Kidney (tissue), 13 donors: ENCODE measurements at regions not wholly inside any gene's neighbourhood (a gene's known extent, or its start where the extent isn't known, plus 50 kb on each side); places are given as distances from the start of the nearest gene placed in this dataset.

ENCODE experiments used
- DNase-seq, 5 donors: peaks; one replicate each; pipeline ENCODE4 v3.0.0-alpha.2; 2013 to 2020
- FAIRE-seq: peaks from 2 replicates; lab custom pipeline; 2012; peaks lifted over from hg19 to GRCh38; lab: Jason Lieb, UNC
- H3K27ac ChIP-seq, 2 donors: one replicate each; pipeline ENCODE4 v1.7.0; 2013; ENCODE audit warnings: low read depth in 2 of 2, low read length in 2 of 2, inconsistent platforms in 1 of 2
- H3K27me3 ChIP-seq: one replicate; pipeline ENCODE4 v1.7.1; 2013; ENCODE audit warnings: low read length, inconsistent platforms; ENCODE audit not compliant: control insufficient read depth, insufficient read depth
- H3K36me3 ChIP-seq, 3 donors: one replicate each; pipeline versions ENCODE4 v1.7.0 to v1.7.1; 2013; ENCODE audit warnings: low read length in 3 of 3, control low read depth in 1 of 3, inconsistent platforms in 1 of 3; ENCODE audit not compliant: insufficient read depth in 3 of 3, control insufficient read depth in 2 of 3
- H3K4me1 ChIP-seq, 3 donors: one replicate each; pipeline versions ENCODE4 v1.7.0 to v1.7.1; 2013; ENCODE audit warnings: low read length in 3 of 3, inconsistent platforms in 1 of 3, low read depth in 1 of 3; ENCODE audit not compliant: control insufficient read depth in 2 of 3, insufficient read depth in 2 of 3
- H3K4me3 ChIP-seq, 3 donors: one replicate each; pipeline versions ENCODE4 v1.7.0 to v1.8.1; 2013; ENCODE audit warnings: low read length in 3 of 3, control low read depth in 1 of 3, inconsistent platforms in 1 of 3
- H3K9ac ChIP-seq, 3 donors: one replicate each; pipeline versions ENCODE4 v1.7.0 to v1.7.1; 2013; ENCODE audit warnings: low read length in 3 of 3, control low read depth in 1 of 3, inconsistent platforms in 1 of 3
- H3K9me3 ChIP-seq, 3 donors: one replicate each; pipeline versions ENCODE4 v1.7.0 to v1.7.1; 2013; ENCODE audit warnings: low read length in 3 of 3, control low read depth in 1 of 3, inconsistent platforms in 1 of 3; ENCODE audit not compliant: control insufficient read depth in 2 of 3, insufficient read depth in 1 of 3
- CTCF ChIP-seq: IDR thresholded peaks from 3 replicates; pipeline ENCODE4 v1.5.1; 2012; ENCODE audit warnings: mild to moderate bottlenecking, moderate library complexity, borderline replicate concordance; ENCODE audit not compliant: insufficient read depth; ENCODE audit errors: extremely low read depth
- intact Hi-C: fragments of 100-400 bp; cut with DNase I; formaldehyde crosslinking; loops from one replicate; pipeline ENCODE4 v1.11.1; 2022
- donor health status: control.
- donor health status: control.
- donor health status: control.
- donor health status: control.
- donor health status: control.
- donor health status: DM: yes; HTN: yes; CAD: no.
- donor health status: Normal renal cell carcinoma (clear cell type).

- H3K27ac ChIP-seq, result no peak overlapping the region
- H3K4me1 ChIP-seq, result peaks cover 0 to 17% (median 4%) of the 10 kb centered on the region in 3 donors
- DNase-seq (no peak), FAIRE-seq (no peak)
- no peak overlapping the region for H3K9ac ChIP-seq
- no peaks in the 10 kb centered on the region for H3K27me3 ChIP-seq
- TF ChIP-seq CTCF, result no peak
- intact Hi-C loops, result no loop called here
- no peak overlapping the region for H3K4me3 ChIP-seq
- no peaks in the 10 kb centered on the region for H3K9me3 ChIP-seq
- no peaks in the 10 kb centered on the region for H3K36me3 ChIP-seq
Measured at GRCh38 chr7:104961821-104962220, 52.2 kb upstream of the KMT2E start.

- FAIRE-seq (no peak), DNase-seq (no peak)
- no peak overlapping the region for H3K4me3 ChIP-seq
- peak overlapping the region; percentile 27 to 72 for H3K27ac ChIP-seq
- no peaks in the 10 kb centered on the region for H3K27me3 ChIP-seq
- H3K4me1 ChIP-seq, result peaks cover 0 to 16% (median 4%) of the 10 kb centered on the region in 3 donors
- no peak overlapping the region for H3K9ac ChIP-seq
- no peak for TF ChIP-seq CTCF
- no peaks in the 10 kb centered on the region for H3K9me3 ChIP-seq
- intact Hi-C loops, result no loop called here
- H3K36me3 ChIP-seq, result no peaks in the 10 kb centered on the region
Measured at GRCh38 chr7:104962781-104963180, 51.2 kb upstream of the KMT2E start.

GRCh38 chr7:104963378-104963990, 50.5 kb upstream of the KMT2E start:
- Histone ChIP-seq H3K27me3 (no peaks in the 10 kb centered on the region), H3K4me1 (peaks cover 0 to 16% (median 4%) of the 10 kb centered on the region in 3 donors), H3K9me3 (no peaks in the 10 kb centered on the region), H3K27ac (peak overlapping the region; percentile 23 to 66), H3K36me3 (no peaks in the 10 kb centered on the region), H3K9ac (no peak overlapping the region), H3K4me3 (no peak overlapping the region)
- FAIRE-seq, result no peak
- no peak for TF ChIP-seq CTCF
- intact Hi-C loops, result no loop called here
- no peak for DNase-seq

- no peak for TF ChIP-seq CTCF
- H3K4me3 ChIP-seq, result no peak overlapping the region
- FAIRE-seq (no peak), DNase-seq (peak in 1 of 5 donors; percentile 50)
- H3K9ac ChIP-seq, result no peak overlapping the region
- intact Hi-C loops, result no loop called here
- no peaks in the 10 kb centered on the region for H3K9me3 ChIP-seq
- H3K4me1 ChIP-seq, result peaks cover 0 to 16% (median 4%) of the 10 kb centered on the region in 3 donors
- H3K36me3 ChIP-seq, result no peaks in the 10 kb centered on the region
- H3K27me3 ChIP-seq, result no peaks in the 10 kb centered on the region
- H3K27ac ChIP-seq, result peak overlapping the region in 1 of 2 donors; percentile 66
Measured at GRCh38 chr7:104963991-104964385, 50.0 kb upstream of the KMT2E start.
